HFFc6 (cell line): ENCODE measurements at regions not wholly inside any gene's neighbourhood (a gene's known extent, or its start where the extent isn't known, plus 50 kb on each side); places are given as distances from the start of the nearest gene placed in this dataset.

Experiments
- DNase-seq: peaks from one replicate; pipeline ENCODE4 v3.0.0-alpha.2; 2018
- H3K27ac Mint-ChIP-seq: 2 replicates; pipeline ENCODE4 v1.8.0; 2020; ENCODE audit warnings: mild to moderate bottlenecking, mixed read lengths
- H3K27me3 Mint-ChIP-seq: 2 replicates; pipeline ENCODE4 v1.8.0; 2021; ENCODE audit warnings: mild to moderate bottlenecking, moderate library complexity, mixed read lengths; ENCODE audit not compliant: insufficient read depth
- H3K36me3 Mint-ChIP-seq: 2 replicates; pipeline ENCODE4 v1.8.0; 2021; ENCODE audit warnings: low read depth, mixed read lengths
- H3K4me1 Mint-ChIP-seq: 2 replicates; pipeline ENCODE4 v1.8.0; 2020; ENCODE audit warnings: low read depth, mixed read lengths
- H3K4me3 Mint-ChIP-seq: 2 replicates; pipeline ENCODE4 v1.8.0; 2020; ENCODE audit warnings: mild to moderate bottlenecking, moderate library complexity, mixed read lengths
- H3K9me3 Mint-ChIP-seq: 2 replicates; pipeline ENCODE4 v1.8.0; 2020; ENCODE audit warnings: mild to moderate bottlenecking, mixed read lengths
- TF ChIP-seq, protein P1 (sequence below): fragments of 200-600 bp; sonication (generic); IDR thresholded peaks from 2 replicates; pipeline ENCODE4 v1.5.0; 2021; ENCODE audit warnings: antibody characterized with exemption, mild to moderate bottlenecking

DNA sequence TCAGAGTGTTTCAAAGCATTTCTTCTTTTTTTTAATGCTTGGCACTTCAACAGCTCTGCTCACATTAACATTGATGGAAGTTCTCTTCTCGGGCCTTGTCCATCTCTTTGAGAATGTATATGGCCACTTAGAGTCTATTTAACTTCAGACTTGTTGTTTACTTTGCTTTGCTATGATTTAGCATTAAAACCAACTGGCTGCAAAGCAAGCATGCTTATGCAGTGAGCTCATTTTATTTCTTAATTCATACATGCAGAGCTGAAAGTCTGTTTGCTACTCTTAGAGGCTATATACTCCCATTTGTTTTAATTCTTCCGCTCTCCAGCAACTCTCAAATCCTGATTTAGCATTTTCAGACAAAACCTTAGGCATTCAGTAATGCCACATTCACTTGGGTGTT, 107.6 kb upstream of the PACRGL start:
- Mint-ChIP-seq H3K36me3 (peaks cover 29% of the 10 kb centered on the region), H3K4me1 (peaks cover 16% of the 10 kb centered on the region), H3K27ac (peak overlapping the region; percentile 32), H3K9me3 (no peaks in the 10 kb centered on the region), H3K4me3 (no peak overlapping the region), H3K27me3 (no peaks in the 10 kb centered on the region; the same call in 1 of the 2 replicates)
- no peak for DNase-seq
- TF ChIP-seq, protein P1, sequence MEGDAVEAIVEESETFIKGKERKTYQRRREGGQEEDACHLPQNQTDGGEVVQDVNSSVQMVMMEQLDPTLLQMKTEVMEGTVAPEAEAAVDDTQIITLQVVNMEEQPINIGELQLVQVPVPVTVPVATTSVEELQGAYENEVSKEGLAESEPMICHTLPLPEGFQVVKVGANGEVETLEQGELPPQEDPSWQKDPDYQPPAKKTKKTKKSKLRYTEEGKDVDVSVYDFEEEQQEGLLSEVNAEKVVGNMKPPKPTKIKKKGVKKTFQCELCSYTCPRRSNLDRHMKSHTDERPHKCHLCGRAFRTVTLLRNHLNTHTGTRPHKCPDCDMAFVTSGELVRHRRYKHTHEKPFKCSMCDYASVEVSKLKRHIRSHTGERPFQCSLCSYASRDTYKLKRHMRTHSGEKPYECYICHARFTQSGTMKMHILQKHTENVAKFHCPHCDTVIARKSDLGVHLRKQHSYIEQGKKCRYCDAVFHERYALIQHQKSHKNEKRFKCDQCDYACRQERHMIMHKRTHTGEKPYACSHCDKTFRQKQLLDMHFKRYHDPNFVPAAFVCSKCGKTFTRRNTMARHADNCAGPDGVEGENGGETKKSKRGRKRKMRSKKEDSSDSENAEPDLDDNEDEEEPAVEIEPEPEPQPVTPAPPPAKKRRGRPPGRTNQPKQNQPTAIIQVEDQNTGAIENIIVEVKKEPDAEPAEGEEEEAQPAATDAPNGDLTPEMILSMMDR: no peak

DNA sequence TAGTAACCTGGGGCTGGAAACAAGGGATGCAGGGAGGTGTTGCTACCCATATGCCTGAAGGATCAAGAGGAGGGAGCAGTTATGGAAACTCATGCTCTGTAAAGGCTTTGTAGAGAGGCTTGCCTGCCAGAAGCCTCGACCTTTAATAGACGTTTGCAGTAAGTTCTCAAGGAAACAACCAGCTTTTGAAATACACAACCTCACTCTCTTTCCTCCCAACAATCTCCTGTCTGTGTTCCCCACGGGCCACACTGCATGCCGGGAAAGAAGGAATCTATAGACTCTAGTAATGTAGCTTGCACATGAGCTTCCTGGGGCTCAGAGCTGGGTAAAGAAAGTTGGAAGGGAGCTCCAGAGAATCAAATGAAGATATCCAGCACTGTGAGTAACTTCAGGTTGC, 101.6 kb upstream of the PACRGL start:
- no peak for DNase-seq
- H3K4me3 Mint-ChIP-seq: no peak overlapping the region
- H3K4me1 Mint-ChIP-seq: peaks cover 10% of the 10 kb centered on the region
- no peaks in the 10 kb centered on the region for H3K9me3 Mint-ChIP-seq
- no peaks in the 10 kb centered on the region; the same call in none of the 2 replicates for H3K27me3 Mint-ChIP-seq
- TF ChIP-seq, protein P1: no peak
- H3K27ac Mint-ChIP-seq: no peak overlapping the region
- H3K36me3 Mint-ChIP-seq: peaks cover 33% of the 10 kb centered on the region

DNA sequence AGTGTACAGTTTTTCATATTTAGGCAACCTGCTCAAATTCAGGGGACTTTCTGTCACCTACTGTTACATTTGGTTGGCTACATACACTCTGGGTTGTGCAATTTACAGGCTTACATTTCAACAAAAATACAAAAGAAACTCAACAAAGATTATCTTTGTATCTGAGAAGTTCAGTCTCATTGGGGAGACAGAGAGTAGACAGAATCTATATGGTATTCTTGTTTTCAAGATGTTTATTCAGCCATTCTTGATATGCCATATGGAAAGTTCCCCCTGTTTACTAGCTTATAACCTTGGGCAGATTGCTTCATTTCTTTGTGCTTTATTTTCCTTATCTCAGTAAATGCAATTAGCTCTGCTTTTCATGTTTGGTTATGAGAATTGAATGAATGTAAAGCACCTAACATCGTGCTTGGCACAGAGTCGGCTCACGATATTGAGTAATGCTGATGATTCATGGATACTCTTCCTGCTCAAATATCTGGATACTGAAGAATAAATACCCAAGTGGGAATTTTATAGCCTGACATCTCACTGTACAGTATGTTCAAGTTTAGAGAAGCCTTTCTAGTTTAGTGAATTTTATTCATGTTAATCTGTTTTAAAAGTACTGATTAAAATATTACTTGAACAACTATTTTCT, 96.5 kb upstream of the PACRGL start:
- peak; percentile 48 for DNase-seq
- peak overlapping the region; percentile 58 for H3K27ac Mint-ChIP-seq
- H3K4me3 Mint-ChIP-seq: no peak overlapping the region
- H3K36me3 Mint-ChIP-seq: peaks cover 15% of the 10 kb centered on the region
- peaks cover 19% of the 10 kb centered on the region for H3K4me1 Mint-ChIP-seq
- TF ChIP-seq, protein P1: no peak
- H3K9me3 Mint-ChIP-seq: no peaks in the 10 kb centered on the region
- H3K27me3 Mint-ChIP-seq: peaks cover 2% of the 10 kb centered on the region; the same call in 1 of the 2 replicates

DNA sequence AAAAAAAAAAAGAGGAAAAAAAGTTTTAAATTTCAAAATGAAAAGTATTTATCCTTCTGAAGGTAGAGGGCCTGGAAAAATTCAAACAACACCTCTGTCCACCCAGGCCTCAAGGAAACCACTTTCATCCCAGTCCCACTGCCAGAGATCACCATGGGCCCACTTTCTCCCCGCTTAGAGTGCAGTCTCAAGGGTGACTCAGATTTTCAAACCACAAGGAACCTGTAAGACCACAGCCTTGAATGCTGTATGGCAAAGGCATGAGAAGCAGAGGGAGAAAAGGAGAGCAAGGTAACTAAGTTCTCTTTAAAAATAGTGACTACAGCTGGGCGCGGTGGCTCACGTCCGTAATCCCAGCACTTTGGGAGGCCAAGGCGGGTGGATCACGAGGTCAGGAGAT, 87.9 kb upstream of the PACRGL start:
- no peak overlapping the region for H3K4me3 Mint-ChIP-seq
- H3K36me3 Mint-ChIP-seq: peaks cover 58% of the 10 kb centered on the region

DNA sequence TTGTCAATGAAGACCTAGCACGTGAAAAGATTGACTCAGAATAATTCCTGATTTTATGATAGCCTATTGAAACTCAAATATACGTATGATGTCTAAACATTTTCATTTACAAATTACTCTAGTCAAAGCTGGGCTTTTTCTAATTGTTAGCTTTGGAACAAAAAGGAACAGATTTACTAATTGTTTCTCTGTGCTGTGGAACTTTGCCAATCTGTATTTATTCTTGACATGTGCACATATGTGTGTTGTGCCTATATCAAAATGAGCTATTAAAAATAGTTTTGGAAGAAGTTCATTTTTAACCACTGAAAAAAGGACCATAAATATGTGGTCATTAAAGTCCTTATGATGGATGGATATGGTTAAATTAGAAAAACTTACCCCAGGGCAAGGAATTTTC, 85.4 kb upstream of the PACRGL start:
- Mint-ChIP-seq H3K9me3 (no peaks in the 10 kb centered on the region), H3K36me3 (peaks cover 59% of the 10 kb centered on the region), H3K4me1 (peaks cover 18% of the 10 kb centered on the region), H3K4me3 (no peak overlapping the region), H3K27ac (peak overlapping the region; percentile 34; the same call in 1 of the 2 replicates), H3K27me3 (peaks cover 14% of the 10 kb centered on the region)
- DNase-seq: no peak
- TF ChIP-seq, protein P1: no peak

More for the DNA sequence above, 87.9 kb upstream of the PACRGL start:
- Mint-ChIP-seq H3K27me3 (peaks cover 12% of the 10 kb centered on the region), H3K9me3 (no peaks in the 10 kb centered on the region), H3K27ac (no peak overlapping the region), H3K4me1 (peaks cover 18% of the 10 kb centered on the region)
- no peak for DNase-seq
- TF ChIP-seq, protein P1: no peak
